ENCODE measurements at regions not wholly inside any gene's neighbourhood (a gene's known extent, or its start where the extent isn't known, plus 50 kb on each side); places are given as distances from the start of the nearest gene placed in this dataset.

GRCh38 chr11:19352072-19352770 lies 111.5 kb upstream of the E2F8 start:
- no peak for TF ChIP-seq CTCF (IDR thresholded peaks at IDR 0.05; ENCODE audit: poor library complexity)
- no peak for TF ChIP-seq EZH2 (IDR thresholded peaks at IDR 0.05; ENCODE audit: borderline replicate concordance)
- no peak for TF ChIP-seq EZH2phosphoT487 (IDR thresholded peaks at IDR 0.05; ENCODE audit: low read depth, severe bottlenecking, unreplicated experiment)
